Amygdala (tissue), 56 donors: ENCODE measurements at regions not wholly inside any gene's neighbourhood (a gene's known extent, or its start where the extent isn't known, plus 50 kb on each side); places are given as distances from the start of the nearest gene placed in this dataset.
A peak's percentile ranks its signal among the peaks of the same experiment; 100 is the strongest.

Experiments
- DNase-seq, 56 donors: peaks; one replicate each; lab custom pipeline; 2025; lab: John Stamatoyannopoulos, UW

DNA sequence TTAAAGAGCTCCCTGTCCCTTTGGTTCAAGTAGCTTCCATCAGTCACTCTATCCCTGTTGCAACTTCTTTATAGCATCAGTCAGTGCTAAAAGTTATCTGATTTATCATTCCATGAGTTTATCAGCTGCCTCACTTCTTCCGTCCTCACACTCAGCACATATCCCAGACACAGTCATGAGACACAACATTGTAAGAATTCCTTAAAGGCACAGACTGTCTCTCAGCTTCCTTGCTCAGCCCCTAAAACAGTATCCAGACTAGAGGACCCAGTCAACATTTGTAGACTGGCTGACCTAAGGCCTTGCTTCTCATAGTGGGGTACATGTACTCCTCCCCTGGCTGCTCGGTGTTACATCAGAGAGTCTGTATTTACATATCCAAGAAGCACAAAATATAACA is 164.9 kb upstream of the ADGRL2 start:
- no peak for DNase-seq

DNA sequence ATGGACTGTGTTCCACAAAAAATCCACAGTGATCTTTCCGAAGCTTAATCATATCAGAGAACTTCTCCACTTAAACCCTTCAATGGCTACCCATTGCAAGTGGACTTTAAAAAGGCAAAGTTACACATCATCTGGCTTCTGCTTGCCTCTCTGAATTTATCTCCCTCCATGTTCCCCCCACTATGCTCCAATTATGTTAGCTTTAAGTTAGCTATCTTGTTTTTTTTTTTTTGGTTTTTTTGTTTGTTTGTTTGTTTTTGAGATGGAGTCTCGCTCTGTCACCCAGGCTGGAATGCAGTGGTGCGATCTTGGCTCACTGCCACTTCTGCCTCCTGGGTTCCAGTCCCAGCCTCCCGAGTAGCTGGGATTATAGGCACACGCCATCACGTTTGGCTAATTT is 166.4 kb upstream of the ADGRL2 start:
- DNase-seq: no peak

DNA sequence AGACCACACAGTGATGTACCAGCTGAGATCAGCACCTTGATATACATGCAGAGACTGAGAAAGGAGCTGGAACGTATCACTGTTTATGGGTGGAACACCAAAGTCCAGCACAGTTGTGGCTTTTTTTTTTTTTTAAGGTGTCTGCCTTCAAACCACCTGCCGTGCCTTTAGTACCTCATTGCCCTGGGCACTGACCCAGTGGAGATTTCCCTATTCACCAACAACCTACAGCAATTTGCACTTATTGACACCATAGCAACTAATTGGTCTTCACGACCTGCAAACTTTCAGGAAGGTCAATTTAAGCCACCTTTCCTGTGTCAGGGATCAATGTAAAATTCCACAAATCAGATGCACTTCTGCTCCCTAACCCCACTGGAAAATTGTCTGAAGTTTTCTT is 181.6 kb upstream of the ADGRL2 start:
- no peak for DNase-seq

DNA sequence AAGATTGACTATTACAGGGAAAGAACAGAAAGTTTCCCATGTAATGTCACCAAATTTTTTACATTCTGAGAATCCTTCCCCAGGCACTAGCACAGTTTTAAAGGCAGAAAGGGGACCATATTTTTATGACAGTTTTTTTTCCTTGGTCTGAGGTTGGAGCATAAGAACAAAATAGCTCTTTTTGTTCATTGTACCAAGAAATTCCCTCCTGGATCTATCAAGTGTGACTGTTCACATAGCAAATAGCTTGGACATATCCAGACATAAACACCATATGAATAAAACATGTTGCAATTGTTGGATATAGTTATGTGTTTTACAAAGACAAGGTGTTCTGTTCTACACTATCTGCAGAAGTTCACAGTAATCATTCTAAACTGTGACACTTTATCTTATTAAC is 182.4 kb upstream of the ADGRL2 start:
- no peak for DNase-seq

DNA sequence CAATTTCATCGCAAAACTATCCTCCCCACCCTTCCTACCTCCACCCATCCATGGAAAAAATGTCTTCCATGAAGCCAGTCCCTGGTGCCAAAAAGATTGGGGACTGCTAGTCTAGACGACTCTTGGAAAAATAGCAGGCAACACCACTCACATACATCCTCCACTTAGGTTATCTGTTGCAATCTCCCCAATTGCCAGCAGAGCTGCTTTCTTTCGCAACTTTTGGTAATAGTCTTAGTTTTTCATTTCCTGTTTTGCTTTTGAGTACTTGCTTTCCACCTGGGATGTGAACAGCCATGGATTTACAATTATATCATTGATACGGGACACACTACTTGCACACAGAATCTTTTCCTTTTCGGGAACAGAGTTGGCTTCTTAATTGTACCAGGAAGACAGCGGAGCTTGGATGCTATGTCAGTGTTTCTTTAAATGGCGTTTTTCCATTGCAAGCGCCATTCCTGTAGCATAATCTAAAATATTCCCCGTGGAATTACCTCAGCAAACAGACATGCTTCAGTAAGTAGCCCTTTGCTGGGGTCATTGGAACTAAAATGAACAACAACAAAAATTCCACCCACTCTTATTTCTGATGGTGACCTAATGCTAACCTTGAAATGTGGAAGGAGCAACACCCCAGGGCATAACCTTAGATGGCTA is 183.3 kb upstream of the ADGRL2 start:
- DNase-seq: no peak

DNA sequence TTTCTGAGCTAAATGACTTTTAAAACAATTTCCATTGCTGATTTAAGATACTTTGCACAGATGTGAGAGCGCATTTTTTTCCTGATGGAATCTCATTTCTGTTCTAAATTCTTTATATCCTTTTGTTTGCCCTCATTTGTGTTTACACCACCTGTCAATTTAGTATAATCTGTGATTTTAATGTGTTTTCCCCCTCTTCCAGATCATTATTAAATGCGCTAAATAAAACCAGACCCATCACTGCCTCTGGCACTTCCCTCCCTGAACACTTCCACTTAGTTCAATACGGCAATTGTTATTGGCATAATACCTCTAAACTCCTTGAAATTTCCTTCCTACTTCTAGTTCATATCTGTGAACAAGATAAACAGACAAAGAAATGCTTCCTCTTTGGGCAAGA is 186.9 kb upstream of the ADGRL2 start:
- DNase-seq: no peak

DNA sequence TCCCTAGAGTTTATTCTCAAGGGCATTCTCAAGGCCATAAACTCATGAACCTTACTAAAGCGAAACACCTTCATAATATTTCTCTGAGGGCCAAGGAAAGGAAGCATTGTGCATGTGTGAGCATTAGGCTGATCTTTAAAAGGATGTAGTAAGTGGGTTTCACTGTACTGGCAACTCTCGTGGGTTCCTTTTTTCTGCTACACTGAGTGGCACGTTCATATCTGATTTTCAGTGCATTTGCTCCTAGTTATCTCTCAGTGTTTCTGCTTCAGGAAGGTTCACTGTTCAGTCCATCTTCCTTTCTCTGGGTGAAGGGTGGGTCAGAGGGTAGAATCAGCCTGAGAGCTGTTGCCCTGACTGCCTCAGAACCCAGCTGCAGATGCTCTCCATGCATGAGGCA is 192.8 kb upstream of the ADGRL2 start:
- no peak for DNase-seq

DNA sequence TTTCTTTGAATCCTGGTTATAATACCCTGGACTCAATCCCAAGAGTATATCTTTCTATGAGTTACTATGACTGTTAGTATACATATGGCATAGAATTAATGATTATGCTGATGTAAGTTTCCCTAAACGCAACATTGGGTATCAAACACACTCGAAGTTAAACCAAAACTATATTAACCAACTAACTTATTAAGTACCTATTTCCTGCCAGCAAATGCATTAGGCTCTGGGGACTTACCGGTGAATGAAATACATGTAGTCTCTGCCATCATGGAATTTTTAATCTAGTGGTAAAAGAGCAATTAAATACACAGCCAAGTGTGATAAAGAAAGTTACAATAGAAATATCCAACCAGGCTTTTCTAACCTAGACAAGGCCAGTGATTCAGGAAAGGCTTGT is 193.6 kb upstream of the ADGRL2 start:
- no peak for DNase-seq

DNA sequence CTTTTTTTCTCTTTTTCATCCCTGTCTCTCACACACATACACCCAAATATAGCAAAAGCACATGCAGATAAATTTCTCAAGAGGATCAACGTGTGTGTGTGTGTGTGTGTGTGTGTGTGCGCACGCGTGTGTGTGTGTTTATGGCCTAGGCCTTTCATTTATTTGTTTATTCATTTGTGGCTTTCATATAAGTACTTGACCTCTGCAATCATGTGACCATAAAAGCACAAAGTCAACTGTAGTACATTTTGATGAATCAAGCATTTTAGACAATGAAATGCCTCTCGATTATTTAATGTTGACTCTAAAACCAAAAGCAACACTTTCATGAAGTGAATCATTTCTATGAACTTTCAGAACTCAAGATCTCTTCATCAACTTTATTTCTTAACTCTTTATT is 194.1 kb upstream of the ADGRL2 start:
- DNase-seq: no peak

DNA sequence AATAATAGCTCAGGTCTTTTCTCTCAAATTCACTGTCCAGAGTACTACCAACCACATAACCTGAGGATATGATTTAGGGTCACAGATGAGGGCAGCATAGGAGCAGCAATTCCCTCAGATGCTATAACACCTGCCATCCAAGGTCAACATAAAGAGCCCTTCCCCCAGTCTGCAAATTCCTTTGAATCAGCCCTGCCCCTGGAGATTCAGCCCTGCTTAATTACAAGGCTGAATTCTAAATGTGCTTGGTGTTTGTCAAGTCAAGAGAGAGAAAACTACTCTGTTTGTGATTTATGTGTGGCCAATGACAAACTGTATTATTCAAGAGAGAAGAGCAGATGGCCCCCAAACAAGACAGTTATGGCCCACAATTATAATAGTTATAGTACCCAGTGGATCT is 195.7 kb upstream of the ADGRL2 start:
- no peak for DNase-seq

DNA sequence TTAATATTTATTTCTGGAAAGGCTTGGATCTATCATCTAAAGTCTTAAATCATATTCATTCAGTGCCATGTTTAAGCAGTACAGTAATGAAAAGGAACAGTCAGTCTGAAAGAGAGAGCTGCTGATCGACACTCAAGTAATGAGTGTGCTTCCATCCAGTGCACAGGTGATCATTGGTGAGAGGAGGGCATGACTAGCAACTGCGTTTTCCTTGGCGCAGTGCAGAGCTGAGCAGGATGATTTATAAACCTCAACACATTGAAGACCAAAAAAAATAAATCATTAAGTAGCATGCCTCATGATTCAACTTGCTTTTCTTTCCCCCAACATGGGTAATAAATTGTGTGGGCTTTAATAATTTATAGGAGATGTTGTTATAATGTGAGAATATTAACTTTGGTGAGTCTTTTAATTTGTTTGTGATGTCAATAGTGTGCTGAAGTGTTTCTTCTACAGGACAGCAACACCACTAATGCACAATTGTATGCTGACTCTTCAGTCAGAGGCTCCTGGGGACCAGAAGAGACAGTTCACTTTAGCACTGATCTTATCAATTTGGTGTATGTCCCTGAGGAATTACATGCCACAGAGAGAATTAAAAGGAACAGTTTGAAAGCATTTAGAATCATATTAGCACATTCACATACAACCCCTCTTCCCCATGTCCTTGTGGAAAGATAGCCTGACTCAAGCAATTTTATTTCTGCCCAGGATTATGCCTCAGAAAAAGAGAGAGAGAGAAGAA is 199.7 kb upstream of the ADGRL2 start:
- DNase-seq: no peak

DNA sequence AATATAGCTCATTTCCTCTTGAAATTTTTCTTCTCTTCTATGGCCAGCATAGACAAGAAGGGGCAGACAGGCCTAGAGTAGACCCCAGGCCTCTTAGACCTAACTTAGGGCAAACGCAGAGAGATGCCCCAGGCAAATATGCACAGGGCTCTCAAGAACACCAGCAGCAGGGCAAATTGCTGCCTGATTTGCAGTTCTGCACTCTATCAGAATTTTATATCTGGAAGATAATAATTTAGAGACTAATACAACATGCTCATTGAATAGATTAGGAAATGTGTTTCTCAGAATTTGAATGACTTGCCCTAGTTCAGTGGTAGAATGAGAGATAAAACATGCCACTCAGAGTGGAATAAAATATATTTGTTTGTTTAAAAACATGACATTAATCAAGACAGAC is 200.4 kb upstream of the ADGRL2 start:
- DNase-seq: no peak

DNA sequence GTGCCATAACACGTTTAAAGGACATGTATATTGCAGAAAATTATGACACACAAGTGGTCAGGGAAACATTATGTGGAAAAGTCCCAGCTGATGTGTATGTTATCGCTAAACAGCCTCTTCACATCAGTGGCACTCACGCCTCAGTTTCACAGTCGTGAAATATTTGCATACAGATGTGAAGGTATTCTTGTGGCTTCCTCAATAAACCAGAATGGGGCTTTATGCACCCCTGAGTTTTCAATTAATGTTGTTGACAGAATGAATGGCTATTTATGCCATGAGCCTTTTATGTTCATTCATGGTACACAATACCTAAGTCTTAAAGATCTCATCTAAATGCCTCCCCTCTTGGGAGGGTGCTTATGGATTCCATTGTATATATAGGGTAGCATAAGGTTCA is 202.1 kb upstream of the ADGRL2 start:
- DNase-seq: no peak

DNA sequence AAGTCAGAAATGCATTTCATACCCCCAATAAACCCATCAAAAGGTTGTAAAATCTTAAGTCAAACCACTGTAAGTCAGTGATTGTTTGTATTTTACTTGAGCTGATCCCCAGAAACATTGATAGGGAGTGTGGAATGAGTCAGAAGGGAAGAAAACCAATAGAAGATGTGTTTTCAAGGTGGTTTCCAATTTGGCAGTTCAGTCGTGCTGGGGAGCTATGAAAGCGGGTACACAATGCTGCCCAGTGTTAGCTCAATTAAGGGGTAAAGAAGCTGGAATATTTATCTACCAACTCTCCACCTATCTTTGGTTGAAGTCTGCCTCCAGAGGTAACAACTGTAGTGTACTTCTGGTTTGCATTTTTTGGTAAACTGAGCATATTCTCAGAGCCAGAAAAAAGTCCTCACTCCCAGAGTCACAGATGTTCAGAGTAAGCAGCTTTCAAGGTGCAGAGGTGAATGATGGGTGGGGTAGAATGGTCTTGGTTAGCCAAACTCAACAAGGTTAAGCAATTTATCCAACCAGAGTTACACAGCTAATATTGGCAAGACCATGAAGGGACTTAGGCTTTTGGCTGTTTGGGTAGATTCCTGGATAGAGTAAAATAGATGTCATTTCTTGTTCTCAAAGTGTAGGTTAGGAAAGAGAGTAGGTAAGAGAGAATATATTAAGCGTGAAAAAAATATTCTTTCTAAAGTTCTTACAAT is 202.9 kb upstream of the ADGRL2 start:
- no peak for DNase-seq

DNA sequence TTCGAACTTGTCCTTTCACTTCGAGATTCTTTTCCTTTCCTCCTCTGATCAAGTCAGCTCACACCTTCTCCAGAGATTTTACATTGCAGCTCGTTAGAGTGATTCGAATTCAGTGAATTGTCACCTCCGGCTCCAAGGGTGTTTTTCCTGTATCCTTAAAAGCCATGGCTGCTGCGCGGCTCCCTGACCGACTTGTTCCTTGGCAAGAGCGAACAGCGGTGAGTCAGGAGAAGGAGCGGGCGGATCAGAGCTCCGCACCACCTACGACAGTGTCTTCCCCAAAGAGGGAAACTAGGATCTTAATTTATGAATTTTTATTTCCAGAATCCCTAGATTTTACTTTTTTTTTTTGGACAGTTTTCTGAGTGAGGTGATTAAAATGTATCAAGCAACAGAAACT is 204.4 kb upstream of the ADGRL2 start:
- peak in 9 of 56 donors; percentile 1 to 18 (median 3) for DNase-seq

DNA sequence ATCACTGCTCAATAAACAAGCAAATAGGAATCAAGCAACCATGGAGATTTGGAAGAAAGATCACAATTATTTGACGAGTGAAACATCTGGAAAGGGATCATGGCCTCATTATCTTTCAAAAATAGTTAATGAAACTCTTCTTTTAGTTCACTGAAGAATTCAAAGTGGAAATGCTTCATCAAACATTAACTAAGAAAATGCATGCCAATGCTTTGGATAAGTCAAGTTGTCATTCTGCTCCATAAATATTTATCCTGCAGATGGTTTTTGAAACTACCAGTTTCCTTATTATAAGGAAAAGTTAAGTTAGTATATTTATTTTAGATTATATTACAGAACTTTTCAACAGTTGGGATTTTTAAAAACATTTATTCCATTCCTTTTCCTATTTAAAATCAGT is 206.5 kb upstream of the ADGRL2 start:
- no peak for DNase-seq

DNA sequence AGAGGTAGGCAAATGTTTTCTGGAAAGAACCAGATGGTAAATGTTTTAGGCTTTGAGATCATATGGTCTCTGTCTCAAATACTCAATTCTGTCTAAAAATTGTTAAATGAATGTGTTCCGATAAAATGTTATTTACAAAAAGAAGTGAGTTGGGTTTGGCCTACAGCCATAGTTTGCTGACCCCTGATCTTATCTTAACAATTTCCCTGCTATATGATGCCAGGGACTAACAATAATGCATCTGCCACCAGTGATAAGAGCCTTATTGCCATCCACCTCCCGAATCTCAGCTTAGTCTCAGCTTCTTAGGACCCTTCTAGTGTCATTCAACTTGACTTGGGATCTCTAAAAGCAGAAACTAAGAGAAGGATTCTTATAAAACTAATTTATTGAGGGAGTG is 208.5 kb upstream of the ADGRL2 start:
- no peak for DNase-seq

DNA sequence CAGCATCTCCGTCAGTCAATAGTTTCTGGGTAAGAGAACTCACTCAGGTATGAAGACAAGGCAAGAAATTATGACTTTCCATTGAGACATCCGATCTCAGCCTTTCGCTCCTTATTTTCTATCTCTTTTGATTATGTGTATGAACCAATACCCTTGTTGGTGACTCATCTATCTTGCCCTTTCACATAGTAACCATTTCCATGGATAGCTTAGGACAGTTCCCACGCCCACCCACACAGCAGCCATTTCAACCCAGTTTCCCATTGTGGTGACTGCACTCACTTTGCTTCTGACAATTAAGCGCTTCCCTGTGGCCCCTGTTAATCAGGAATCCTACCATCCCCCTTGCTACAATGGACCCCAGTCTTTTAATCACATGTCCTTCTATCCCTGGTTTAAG is 210.6 kb upstream of the ADGRL2 start:
- DNase-seq: no peak

DNA sequence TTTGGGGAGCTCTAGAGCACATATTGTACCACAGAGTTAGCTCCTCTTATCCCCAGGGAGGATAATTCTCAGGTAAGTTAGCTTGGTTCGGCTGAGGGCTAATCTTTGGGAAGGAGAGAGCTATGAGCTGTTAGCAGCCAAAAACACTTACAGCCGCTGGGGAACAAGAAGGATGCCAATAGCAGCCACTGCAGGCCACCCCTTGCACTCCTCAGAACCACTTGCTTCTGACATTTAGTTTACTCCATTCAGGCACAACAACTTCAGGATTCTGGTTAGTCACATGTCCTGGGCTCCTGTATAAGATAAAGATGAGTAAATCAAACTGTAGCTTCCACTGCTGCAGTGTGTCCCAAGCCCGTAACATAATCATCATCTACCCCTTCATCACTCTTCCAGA is 212.6 kb upstream of the ADGRL2 start:
- no peak for DNase-seq

DNA sequence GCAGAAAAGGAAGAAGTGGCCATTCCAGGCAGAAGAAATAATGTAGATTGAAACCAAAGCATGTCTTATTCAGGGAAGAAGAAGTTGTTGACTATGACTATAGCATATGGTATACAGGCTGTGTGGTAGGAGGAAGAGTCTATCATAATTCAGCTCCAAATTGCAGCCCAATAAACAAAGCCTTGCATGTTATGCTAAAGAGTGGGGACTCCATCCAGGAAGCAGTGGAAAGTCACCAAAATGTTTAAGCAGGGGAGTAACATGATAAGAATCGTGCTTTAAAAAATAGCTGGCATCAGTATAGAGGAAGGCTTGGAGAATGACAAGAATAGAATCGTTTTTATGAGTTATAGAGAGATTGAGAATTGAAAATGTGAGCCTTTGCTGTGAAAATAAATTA is 213.3 kb upstream of the ADGRL2 start:
- no peak for DNase-seq

DNA sequence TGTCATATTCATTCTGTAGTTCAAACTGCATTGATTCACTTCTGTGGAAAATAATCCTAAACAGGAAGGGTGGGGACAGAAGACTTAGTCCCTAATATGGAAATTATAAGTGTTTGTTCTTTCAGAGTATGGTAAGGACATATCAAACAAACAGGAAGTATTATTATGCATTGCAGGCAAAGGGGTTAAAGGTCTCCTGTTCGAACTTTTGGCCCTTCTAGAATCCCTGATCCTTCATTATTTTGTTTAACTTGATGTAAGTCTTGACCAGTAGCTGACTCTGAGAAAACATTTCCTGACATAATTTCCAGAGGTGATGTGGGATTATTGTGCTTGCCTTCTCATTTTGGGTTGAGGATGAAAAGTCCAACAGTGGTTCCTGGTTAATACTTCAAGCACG is 215.4 kb upstream of the ADGRL2 start:
- DNase-seq: no peak

DNA sequence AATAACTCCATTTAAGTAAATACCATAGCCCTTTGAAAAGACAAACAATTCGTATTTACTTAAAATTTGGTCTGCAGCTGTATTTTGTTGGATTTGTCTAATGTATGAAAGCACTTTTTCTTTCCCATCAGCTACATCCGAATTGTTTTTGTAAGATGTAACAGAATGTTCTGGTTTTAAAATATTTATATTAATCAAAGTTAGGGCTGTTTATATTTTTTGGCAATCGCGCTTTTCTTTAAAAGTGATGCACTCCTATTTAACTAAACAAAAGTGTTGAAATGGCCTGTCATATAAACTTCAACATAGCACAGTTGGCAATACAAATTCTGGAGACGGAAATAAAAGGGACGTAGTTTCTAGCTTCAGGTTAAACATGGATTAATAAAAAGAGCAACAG is 216.3 kb upstream of the ADGRL2 start:
- no peak for DNase-seq
